ENCODE measurements at regions not wholly inside any gene's neighbourhood (a gene's known extent, or its start where the extent isn't known, plus 50 kb on each side); places are given as distances from the start of the nearest gene placed in this dataset.

GRCh38 chr14:85250414-85251189 is 279.3 kb upstream of the FLRT2 start:
- no peak for TF ChIP-seq POLR2A (IDR thresholded peaks at IDR 0.05; ENCODE audit: low read depth, low read length)
- TF ChIP-seq TAF1 (IDR thresholded peaks at IDR 0.05; ENCODE audit: low read depth, low read length) = no peak
- TF ChIP-seq PAX5 (IDR thresholded peaks at IDR 0.05; ENCODE audit: insufficient read depth, low read length, severe bottlenecking) = no peak

Data from GM12891 (cell line).